Adrenal gland (tissue), 9 donors: ENCODE measurements at regions not wholly inside any gene's neighbourhood (a gene's known extent, or its start where the extent isn't known, plus 50 kb on each side); places are given as distances from the start of the nearest gene placed in this dataset.

Source experiments
- DNase-seq, 7 donors: peaks; one replicate each; pipeline ENCODE4 v3.0.0-alpha.2; 2019 to 2020
- H3K27ac ChIP-seq, 5 donors: fragments of 200-600 bp; sonication (generic) in 4 of 5; 1 replicate in 3 of 5; 2 replicates in 2 of 5; pipeline versions ENCODE4 v1.5.1 to v1.8.0; 2016 to 2020; ENCODE audit warnings: mild to moderate bottlenecking in 1 of 5
- H3K27me3 ChIP-seq: fragments of 200-600 bp; 2 replicates; pipeline ENCODE4 v1.8.0; 2021
- H3K36me3 ChIP-seq, 2 donors: fragments of 200-600 bp; replicated peaks in 1 of 2; 1 replicate in 1 of 2; 2 replicates in 1 of 2; pipeline versions ENCODE4 v1.5.1 to v1.8.0; 2018 to 2022
- H3K4me1 ChIP-seq, 2 donors: fragments of 200-600 bp; replicated peaks in 1 of 2; 1 replicate in 1 of 2; 2 replicates in 1 of 2; pipeline versions ENCODE4 v1.5.1 to v1.8.0; 2018 to 2021
- H3K4me3 ChIP-seq, 4 donors: fragments of 200-600 bp; sonication (generic) in 3 of 4; one replicate each; pipeline ENCODE4 v1.5.1; 2016 to 2018
- H3K9me3 ChIP-seq, 3 donors: fragments of 200-600 bp; sonication (generic) in 1 of 3; replicated peaks in 1 of 3; 1 replicate in 2 of 3; 2 replicates in 1 of 3; pipeline versions ENCODE4 v1.5.1 to v1.8.0; 2016 to 2021
- POLR2A ChIP-seq, 2 donors: fragments of 450-650 bp; IDR thresholded peaks; one replicate each; pipeline ENCODE4 v1.6.1; 2017; ENCODE audit warnings: antibody characterized with exemption in 2 of 2, mild to moderate bottlenecking in 2 of 2, moderate library complexity in 1 of 2
- WGBS, 4 donors: extraction: QIAGEN DNeasy Blood & Tissue Kit in 2 of 4; methylation state at CpG; one replicate each; pipeline versions ENCODE4 v1.1.5 to v1.1.7; 2013 to 2017; 5-methylcytosine and 5-hydroxymethylcytosine counted together
- intact Hi-C, 2 donors: fragments of 100-400 bp; cut with DNase I; formaldehyde crosslinking; loops; one replicate each; pipeline versions ENCODE4 v1.14.1 to v1.15.0; 2022 to 2023
- TF ChIP-seq, protein P1 (sequence below), 6 experiments: fragments of 450-650 bp in 4 of 6; fragments of 200-600 bp in 2 of 6; sonication (generic) in 1 of 6; IDR thresholded peaks; 1 replicate in 5 of 6; 2 replicates in 1 of 6; pipeline versions ENCODE4 v1.5.1 to v1.8.0; 2016 to 2021; ENCODE audit warnings: antibody characterized with exemption in 6 of 6, mild to moderate bottlenecking in 2 of 6, moderate library complexity in 1 of 6
- donor health status: healthy with polysubstance abuse.
- donor health status: Bipolar disorder and iron deficiency.
- donor health status: DM: yes; HTN: yes; CAD: no.
- donor health status: DM: no; HTN: no; CAD: no.
- donor health status: DM: no; HTN: no; CAD: no.

DNA sequence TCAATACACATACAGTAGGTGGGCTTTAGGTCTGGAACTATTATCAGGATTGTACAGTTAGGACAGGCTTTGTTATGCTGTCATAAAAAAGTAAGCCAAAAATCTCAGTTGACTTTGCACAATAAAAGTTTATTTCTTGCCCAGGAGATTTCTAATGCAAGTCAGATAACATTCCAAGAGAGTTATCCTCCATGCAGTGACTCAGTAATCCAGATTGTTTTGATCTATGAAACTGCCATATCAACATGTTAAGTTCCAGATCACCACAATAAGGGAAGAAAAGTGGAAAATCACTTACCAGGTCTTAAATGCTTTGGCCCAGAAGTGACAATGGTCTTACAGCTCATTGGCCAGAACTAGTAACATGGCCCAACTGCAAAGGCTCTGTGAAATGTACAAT is 636.2 kb upstream of the KLF12 start:
- Histone ChIP-seq H3K9me3 (no peaks in the 10 kb centered on the region), H3K27ac (no peak overlapping the region), H3K4me3 (no peak overlapping the region), H3K27me3 (no peaks in the 10 kb centered on the region), H3K4me1 (peaks cover 0 to 9% of the 10 kb centered on the region in 2 donors), H3K36me3 (no peaks in the 10 kb centered on the region)
- DNase-seq: no peak
- TF ChIP-seq, protein P1, sequence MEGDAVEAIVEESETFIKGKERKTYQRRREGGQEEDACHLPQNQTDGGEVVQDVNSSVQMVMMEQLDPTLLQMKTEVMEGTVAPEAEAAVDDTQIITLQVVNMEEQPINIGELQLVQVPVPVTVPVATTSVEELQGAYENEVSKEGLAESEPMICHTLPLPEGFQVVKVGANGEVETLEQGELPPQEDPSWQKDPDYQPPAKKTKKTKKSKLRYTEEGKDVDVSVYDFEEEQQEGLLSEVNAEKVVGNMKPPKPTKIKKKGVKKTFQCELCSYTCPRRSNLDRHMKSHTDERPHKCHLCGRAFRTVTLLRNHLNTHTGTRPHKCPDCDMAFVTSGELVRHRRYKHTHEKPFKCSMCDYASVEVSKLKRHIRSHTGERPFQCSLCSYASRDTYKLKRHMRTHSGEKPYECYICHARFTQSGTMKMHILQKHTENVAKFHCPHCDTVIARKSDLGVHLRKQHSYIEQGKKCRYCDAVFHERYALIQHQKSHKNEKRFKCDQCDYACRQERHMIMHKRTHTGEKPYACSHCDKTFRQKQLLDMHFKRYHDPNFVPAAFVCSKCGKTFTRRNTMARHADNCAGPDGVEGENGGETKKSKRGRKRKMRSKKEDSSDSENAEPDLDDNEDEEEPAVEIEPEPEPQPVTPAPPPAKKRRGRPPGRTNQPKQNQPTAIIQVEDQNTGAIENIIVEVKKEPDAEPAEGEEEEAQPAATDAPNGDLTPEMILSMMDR (IDR thresholded peaks at IDR 0.05): no peak
- TF ChIP-seq POLR2A (IDR thresholded peaks at IDR 0.05): no peak
- intact Hi-C loops: no loop called here

DNA sequence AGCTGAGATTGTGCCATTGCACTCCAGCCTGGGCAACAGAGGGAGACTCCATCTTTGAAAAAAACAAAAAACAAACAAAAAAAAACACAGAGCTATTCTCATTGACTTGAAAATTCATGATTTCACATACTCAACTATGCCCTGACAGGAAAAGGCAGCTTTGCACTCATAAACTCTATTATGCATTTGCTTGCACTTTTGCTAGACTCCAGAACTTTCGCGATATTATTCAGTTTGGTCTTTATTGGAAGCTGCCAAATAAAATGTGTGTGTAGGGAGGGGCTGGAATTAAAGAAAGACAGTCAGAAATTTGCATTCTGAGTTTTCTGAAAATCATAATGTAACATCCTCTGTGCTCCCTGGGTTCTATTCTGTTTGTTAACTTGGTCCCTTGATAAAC is 635.1 kb upstream of the KLF12 start:
- no peak overlapping the region for H3K27ac ChIP-seq
- no peaks in the 10 kb centered on the region for H3K9me3 ChIP-seq
- no peaks in the 10 kb centered on the region for H3K36me3 ChIP-seq
- no peak overlapping the region for H3K4me3 ChIP-seq
- no peak for DNase-seq
- intact Hi-C loops: no loop called here
- H3K4me1 ChIP-seq: peaks cover 0 to 9% of the 10 kb centered on the region in 2 donors
- TF ChIP-seq, protein P1 (IDR thresholded peaks at IDR 0.05): no peak
- TF ChIP-seq POLR2A (IDR thresholded peaks at IDR 0.05): no peak
- H3K27me3 ChIP-seq: no peaks in the 10 kb centered on the region
- 58 to 75% (median 67%) methylated on average over 2 of the region's 2 CpGs for WGBS, 4 donors

- H3K9me3 ChIP-seq: no peaks in the 10 kb centered on the region
- 62 to 76% (median 74%) methylated on average over 5 of the region's 5 CpGs for WGBS, 4 donors
- DNase-seq: no peak
- H3K27me3 ChIP-seq: no peaks in the 10 kb centered on the region
- H3K36me3 ChIP-seq: no peaks in the 10 kb centered on the region
- intact Hi-C loops: no loop called here
- H3K4me3 ChIP-seq: no peak overlapping the region
- peaks cover 0 to 9% of the 10 kb centered on the region in 2 donors for H3K4me1 ChIP-seq
- TF ChIP-seq, protein P1 (IDR thresholded peaks at IDR 0.05): no peak
- no peak for TF ChIP-seq POLR2A (IDR thresholded peaks at IDR 0.05)
- H3K27ac ChIP-seq: no peak overlapping the region
Observed at GRCh38 chr13:74768521-74769085, 634.4 kb upstream of the KLF12 start.

DNA sequence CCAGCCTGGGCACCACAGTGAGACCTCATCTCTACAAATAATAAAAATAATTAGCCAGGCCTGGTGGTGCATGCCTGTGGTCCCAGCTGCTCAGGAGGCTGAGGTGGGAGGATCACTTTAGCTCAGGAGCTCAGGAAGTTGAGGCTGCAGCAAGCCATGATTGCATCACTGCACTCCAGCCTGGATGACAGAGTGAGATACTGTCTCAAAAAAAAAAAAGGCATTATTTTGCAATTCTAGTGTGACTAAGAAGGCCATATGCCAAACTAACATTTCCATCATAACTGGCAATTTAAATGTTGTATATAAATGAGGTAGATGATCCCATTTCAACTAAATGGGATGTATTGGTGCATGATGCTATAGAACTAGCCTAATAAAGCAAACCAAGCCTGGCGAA is 632.8 kb upstream of the KLF12 start:
- Histone ChIP-seq H3K27me3 (no peaks in the 10 kb centered on the region), H3K4me1 (peaks cover 0 to 4% of the 10 kb centered on the region in 2 donors), H3K4me3 (no peak overlapping the region), H3K9me3 (no peaks in the 10 kb centered on the region), H3K36me3 (no peaks in the 10 kb centered on the region), H3K27ac (no peak overlapping the region)
- no peak for TF ChIP-seq POLR2A (IDR thresholded peaks at IDR 0.05)
- peak in 5 of 7 donors; percentile 18 to 45 (median 28) for DNase-seq
- intact Hi-C loops: no loop called here
- 94 to 98% (median 95%) methylated on average over 1 of the region's 1 CpG for WGBS, 4 donors

DNA sequence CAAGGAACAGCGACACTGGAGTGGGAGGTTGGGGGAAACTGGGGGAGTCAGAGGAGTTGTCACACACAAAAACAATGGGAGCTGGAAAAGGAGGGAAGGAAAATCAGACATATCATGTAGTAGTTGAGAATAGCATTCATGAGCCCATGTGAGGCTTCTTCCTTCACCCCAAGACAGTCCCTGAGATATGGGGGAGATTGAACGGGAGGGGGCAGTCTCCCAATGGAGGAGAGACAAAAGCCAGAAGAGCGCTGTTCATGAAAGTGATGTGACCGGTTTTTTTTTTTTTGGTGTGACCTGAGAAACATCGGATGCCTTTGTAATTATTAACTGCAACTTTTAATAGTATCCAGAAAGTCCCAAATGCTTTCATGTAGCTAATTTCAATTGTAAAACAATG is 631.8 kb upstream of the KLF12 start:
- H3K4me3 ChIP-seq: no peak overlapping the region
- no peaks in the 10 kb centered on the region for H3K9me3 ChIP-seq
- no peaks in the 10 kb centered on the region for H3K27me3 ChIP-seq
- no peak overlapping the region for H3K27ac ChIP-seq
- H3K36me3 ChIP-seq: no peaks in the 10 kb centered on the region
- no peak for TF ChIP-seq POLR2A (IDR thresholded peaks at IDR 0.05)
- TF ChIP-seq, protein P1 (IDR thresholded peaks at IDR 0.05): no peak
- H3K4me1 ChIP-seq: no peaks in the 10 kb centered on the region
- 68 to 84% (median 82%) methylated on average over 5 of the region's 5 CpGs for WGBS, 4 donors
- intact Hi-C loops: no loop called here
- no peak for DNase-seq
